Mammary epithelial cell (primary cell): ENCODE measurements at regions not wholly inside any gene's neighbourhood (a gene's known extent, or its start where the extent isn't known, plus 50 kb on each side); places are given as distances from the start of the nearest gene placed in this dataset.

Source experiments
- EZH2 ChIP-seq: IDR thresholded peaks from 2 replicates; pipeline ENCODE4 v1.6.1; 2012; ENCODE audit warnings: low read length, inconsistent platforms, borderline replicate concordance
- TF ChIP-seq, protein P1 (sequence below), 2 donors: IDR thresholded peaks in 1 of 2; conservative IDR thresholded peaks in 1 of 2; 2 replicates each; pipeline ENCODE4 v1.5.1; 2011 to 2012; ENCODE audit warnings: inconsistent platforms in 2 of 2, low read length in 2 of 2, mild to moderate bottlenecking in 2 of 2, control low read depth in 1 of 2, low read depth in 1 of 2; ENCODE audit not compliant: insufficient read depth in 1 of 2; ENCODE audit errors: extremely low read depth in 1 of 2

DNA sequence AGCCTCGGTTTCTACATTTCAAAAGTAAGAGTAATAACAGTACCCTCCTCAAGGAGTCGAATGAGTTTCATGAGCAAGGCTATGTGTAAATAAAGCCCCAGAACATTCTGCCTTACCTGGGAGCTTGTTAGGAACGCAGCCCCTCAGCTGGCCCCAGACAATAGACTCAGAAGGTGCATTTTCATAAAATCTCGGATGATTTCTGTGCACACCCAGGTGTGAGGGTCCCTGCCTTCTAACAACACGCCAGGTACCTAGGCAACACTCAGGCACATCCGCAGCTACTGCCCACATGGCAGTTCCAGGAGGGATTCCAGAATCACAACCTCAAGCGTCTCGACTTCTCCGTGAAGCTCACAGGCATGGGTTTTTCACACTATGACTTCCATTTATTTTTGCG is 226.5 kb upstream of the CDH4 start:
- TF ChIP-seq, protein P1, sequence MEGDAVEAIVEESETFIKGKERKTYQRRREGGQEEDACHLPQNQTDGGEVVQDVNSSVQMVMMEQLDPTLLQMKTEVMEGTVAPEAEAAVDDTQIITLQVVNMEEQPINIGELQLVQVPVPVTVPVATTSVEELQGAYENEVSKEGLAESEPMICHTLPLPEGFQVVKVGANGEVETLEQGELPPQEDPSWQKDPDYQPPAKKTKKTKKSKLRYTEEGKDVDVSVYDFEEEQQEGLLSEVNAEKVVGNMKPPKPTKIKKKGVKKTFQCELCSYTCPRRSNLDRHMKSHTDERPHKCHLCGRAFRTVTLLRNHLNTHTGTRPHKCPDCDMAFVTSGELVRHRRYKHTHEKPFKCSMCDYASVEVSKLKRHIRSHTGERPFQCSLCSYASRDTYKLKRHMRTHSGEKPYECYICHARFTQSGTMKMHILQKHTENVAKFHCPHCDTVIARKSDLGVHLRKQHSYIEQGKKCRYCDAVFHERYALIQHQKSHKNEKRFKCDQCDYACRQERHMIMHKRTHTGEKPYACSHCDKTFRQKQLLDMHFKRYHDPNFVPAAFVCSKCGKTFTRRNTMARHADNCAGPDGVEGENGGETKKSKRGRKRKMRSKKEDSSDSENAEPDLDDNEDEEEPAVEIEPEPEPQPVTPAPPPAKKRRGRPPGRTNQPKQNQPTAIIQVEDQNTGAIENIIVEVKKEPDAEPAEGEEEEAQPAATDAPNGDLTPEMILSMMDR (conservative IDR thresholded peaks at IDR 0.05 in 1 of 2, IDR thresholded peaks at IDR 0.05 in 1 of 2; ENCODE audit: extremely low read depth in 1 of 2, insufficient read depth in 1 of 2, low read depth in 1 of 2, low read length in 2 of 2), result no peak
- TF ChIP-seq EZH2, result no peak
